HL-60 (cell line): ENCODE measurements at regions not wholly inside any gene's neighbourhood (a gene's known extent, or its start where the extent isn't known, plus 50 kb on each side); places are given as distances from the start of the nearest gene placed in this dataset.

Experiments
- DNase-seq, 2 experiments: peaks; one replicate each; pipeline ENCODE4 v3.0.0-alpha.2; 2010 to 2020; ENCODE audit warnings: low read depth in 1 of 2, low spot score in 1 of 2
- H3K27ac ChIP-seq: fragments of 250-450 bp; sonication (Bioruptor Pico); replicated peaks from 2 replicates; pipeline ENCODE4 v1.5.1; 2020; ENCODE audit warnings: mild to moderate bottlenecking, moderate library complexity
- H3K27me3 ChIP-seq: fragments of 250-450 bp; sonication (Bioruptor Pico); 2 replicates; pipeline ENCODE4 v1.5.1; 2021; ENCODE audit warnings: mild to moderate bottlenecking, moderate library complexity; ENCODE audit not compliant: insufficient read depth, poor library complexity, severe bottlenecking
- H3K4me3 ChIP-seq: replicated peaks from 2 replicates; pipeline ENCODE4 v1.5.1; 2011; ENCODE audit warnings: mild to moderate bottlenecking, control low read depth, low read length; ENCODE audit not compliant: insufficient read depth
- CTCF ChIP-seq: IDR thresholded peaks from one replicate; pipeline ENCODE4 v1.5.1; 2011; ENCODE audit warnings: low read length, control low read depth, inconsistent platforms; ENCODE audit not compliant: insufficient read depth
- GABPA ChIP-seq: IDR thresholded peaks from 2 replicates; pipeline ENCODE4 v1.6.1; 2012; ENCODE audit warnings: low read depth
- POLR2AphosphoS5 ChIP-seq: IDR thresholded peaks from 2 replicates; pipeline ENCODE4 v1.6.1; 2012; ENCODE audit warnings: low read depth
- REST ChIP-seq: IDR thresholded peaks from 2 replicates; pipeline ENCODE4 v1.6.1; 2012; ENCODE audit warnings: low read depth; ENCODE audit not compliant: insufficient replicate concordance
- SPI1 ChIP-seq: IDR thresholded peaks from 2 replicates; pipeline ENCODE4 v1.6.1; 2012; ENCODE audit warnings: low read depth, mild to moderate bottlenecking, borderline replicate concordance

GRCh38 chr10:129101232-129101980 lies 365.6 kb upstream of the MGMT start:
- DNase-seq, result no peak

GRCh38 chr10:129102906-129103693 lies 363.9 kb upstream of the MGMT start:
- TF ChIP-seq SPI1 (no peak), CTCF (no peak), REST (no peak), GABPA (no peak), POLR2AphosphoS5 (no peak)
- no peak for DNase-seq
- no peaks in the 10 kb centered on the region for H3K27me3 ChIP-seq
- no peak overlapping the region for H3K27ac ChIP-seq
- no peak overlapping the region for H3K4me3 ChIP-seq

More at GRCh38 chr10:129101232-129101980, 365.6 kb upstream of the MGMT start:
- Histone ChIP-seq H3K27ac (no peak overlapping the region), H3K27me3 (no peaks in the 10 kb centered on the region), H3K4me3 (no peak overlapping the region)
- TF ChIP-seq POLR2AphosphoS5 (no peak), REST (no peak), SPI1 (no peak), GABPA (no peak), CTCF (no peak)

- TF ChIP-seq SPI1, result no peak
- no peak for TF ChIP-seq CTCF
- TF ChIP-seq POLR2AphosphoS5, result no peak
- TF ChIP-seq GABPA, result no peak
- no peak for TF ChIP-seq REST
- H3K4me3 ChIP-seq, result no peak overlapping the region
- H3K27me3 ChIP-seq, result no peaks in the 10 kb centered on the region
- DNase-seq, result no peak
- no peak overlapping the region for H3K27ac ChIP-seq
These were observed 362.6 kb upstream of the MGMT start for GRCh38 chr10:129104266-129105045.
